ENCODE measurements at regions not wholly inside any gene's neighbourhood (a gene's known extent, or its start where the extent isn't known, plus 50 kb on each side); places are given as distances from the start of the nearest gene placed in this dataset.

- DNase-seq (ENCODE audit: low spot score), result no peak
Observed at GRCh38 chr10:24010436-24010970, 198.4 kb upstream of the KIAA1217 start.

- no peak for DNase-seq (ENCODE audit: low spot score)
Observed at GRCh38 chr10:24012249-24012803, 196.6 kb upstream of the KIAA1217 start.

GRCh38 chr10:24027107-24027506, 181.8 kb upstream of the KIAA1217 start:
- no peak for DNase-seq (ENCODE audit: low spot score)

DNA sequence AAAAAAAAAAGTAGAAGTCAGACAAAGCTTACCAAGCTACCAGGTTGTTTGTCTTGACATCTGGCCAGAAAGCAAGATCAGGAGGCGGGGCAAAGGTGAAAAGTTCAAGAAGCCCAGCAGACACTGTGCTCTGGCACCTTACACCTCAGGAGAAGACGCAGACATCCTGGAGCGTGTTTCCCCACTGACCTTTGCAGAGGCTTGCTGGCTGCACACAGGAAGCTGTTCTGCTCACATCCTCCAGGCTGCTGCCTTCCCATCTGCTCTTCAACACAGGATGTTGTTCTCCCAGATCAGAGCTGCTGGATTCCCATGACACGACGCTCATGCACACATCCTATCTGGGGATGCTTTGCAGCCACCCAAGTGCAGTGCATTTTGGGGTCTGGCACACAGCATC, 174.4 kb upstream of the KIAA1217 start:
- no peak for DNase-seq (ENCODE audit: low spot score)

GRCh38 chr10:24035761-24036160, 173.2 kb upstream of the KIAA1217 start:
- no peak for DNase-seq (ENCODE audit: low spot score)

DNA sequence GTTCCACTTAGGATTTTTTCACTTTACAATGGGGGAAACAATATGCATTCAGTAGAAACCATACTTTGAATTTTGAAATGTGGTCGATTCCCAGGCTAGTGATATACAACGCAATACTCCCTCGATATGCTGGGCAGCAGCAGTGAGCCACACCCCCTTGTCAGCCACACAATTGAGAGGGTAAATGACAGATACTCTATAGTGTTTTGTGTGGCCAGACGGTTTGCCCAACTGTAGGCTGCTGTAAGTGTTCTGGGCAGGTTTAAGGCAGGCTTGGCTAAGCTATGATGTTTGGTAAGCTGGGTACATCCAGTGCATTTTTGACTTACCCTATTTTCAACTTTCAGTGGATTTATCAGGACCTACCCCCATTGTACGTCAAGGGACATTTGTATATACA, 169.6 kb upstream of the KIAA1217 start:
- DNase-seq (ENCODE audit: low spot score), result no peak

DNA sequence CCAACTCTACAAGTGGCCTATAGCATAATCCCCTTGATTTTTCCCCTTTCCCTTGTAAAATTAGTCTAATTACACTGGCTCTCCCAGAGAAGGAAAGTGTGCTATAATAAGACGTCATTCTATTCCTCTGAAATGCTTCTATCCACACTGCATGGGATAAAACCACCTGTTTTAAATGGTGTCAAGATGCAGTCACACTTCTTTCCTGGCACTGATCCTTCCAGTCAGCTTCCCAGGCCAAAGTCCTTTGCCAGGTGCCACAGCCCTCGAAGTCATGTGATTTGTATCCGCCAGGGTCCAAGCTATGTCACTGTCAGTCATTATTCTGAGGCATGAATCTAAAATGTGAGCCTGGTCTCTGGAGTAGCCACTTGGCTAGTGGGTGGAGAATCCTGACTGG, 169.0 kb upstream of the KIAA1217 start:
- no peak for DNase-seq (ENCODE audit: low spot score)

GRCh38 chr10:24041034-24041433, 167.9 kb upstream of the KIAA1217 start:
- no peak for DNase-seq (ENCODE audit: low spot score)

DNA sequence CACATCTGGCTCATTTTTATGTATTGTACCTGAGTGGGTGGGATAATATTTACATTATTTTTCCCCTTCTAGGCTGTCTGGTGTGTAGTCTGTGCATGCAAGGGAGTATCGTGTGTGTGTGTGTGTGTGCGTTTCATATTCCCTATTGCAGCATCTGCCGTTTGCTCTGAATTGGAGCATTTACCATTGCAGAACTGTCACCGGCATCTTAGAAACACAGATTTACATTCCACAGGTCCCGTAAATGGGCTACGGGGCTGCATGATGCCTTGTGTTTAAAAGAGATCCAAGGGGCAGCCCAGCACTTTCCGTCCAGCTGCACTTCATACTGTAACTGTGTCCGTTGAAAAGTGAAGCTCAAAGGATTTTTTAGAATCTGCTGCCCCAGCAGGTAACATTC, 167.1 kb upstream of the KIAA1217 start:
- no peak for DNase-seq (ENCODE audit: low spot score)

- no peak for DNase-seq (ENCODE audit: low spot score)
Observed at GRCh38 chr10:24042884-24043283, 166.1 kb upstream of the KIAA1217 start.

- DNase-seq (ENCODE audit: low spot score), result no peak
Observed at GRCh38 chr10:24046060-24046459, 162.9 kb upstream of the KIAA1217 start.

DNA sequence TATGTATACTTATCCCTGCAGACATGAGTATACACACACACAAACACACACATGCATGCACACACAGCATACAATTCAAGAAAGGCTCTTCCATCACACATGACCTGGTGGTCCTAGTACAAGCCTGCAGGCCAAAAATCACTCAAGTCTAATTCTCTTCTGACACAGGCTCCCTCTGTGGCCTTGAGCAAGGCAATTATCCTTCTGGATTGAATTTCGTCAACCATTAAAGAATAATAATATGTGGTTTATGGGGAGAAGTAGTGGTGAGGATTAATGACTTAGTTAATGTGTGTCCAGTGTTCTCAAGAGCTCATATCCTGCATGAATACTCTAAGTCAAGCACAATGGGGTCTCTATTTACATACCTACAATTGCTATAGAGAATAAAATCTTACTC, 161.8 kb upstream of the KIAA1217 start:
- no peak for DNase-seq (ENCODE audit: low spot score)

DNA sequence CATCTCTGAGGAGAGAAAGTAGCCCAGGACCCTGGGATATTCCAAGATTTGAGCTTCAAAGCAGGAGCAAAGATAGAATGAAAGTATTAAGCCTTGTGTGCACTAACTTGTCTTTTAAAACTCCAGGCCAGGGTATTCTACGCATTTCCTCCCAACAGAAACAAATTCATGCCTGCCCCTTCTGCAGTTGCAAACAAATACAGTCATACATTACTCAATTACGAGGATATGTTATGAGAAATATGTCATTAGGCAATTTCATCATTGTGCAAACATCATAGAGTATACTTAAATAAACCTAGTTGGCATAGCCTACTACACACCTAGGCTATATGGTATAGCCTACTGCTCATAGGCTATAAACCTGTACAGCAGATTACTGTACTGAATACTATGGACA, 154.5 kb upstream of the KIAA1217 start:
- no peak for DNase-seq (ENCODE audit: low spot score)

DNA sequence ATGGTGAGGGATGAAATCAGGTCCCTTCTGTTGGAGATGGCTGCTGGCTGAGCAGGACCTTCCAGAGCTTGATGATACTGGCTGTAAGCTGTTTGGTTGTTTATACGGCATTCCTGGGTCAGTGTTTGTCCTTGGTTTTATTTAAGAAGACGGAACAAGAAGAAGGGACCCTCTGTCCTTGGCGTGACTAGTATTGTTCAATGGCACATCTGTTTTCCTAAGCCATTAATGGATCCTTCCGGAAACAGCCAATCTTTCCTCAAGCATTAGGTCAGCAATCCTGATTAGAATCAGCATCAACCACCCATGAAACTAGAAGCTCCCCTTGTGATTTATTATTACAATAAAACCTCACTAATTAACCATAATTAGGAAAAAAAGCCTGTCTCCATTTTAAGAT, 128.7 kb upstream of the KIAA1217 start:
- no peak for DNase-seq (ENCODE audit: low spot score)

DNA sequence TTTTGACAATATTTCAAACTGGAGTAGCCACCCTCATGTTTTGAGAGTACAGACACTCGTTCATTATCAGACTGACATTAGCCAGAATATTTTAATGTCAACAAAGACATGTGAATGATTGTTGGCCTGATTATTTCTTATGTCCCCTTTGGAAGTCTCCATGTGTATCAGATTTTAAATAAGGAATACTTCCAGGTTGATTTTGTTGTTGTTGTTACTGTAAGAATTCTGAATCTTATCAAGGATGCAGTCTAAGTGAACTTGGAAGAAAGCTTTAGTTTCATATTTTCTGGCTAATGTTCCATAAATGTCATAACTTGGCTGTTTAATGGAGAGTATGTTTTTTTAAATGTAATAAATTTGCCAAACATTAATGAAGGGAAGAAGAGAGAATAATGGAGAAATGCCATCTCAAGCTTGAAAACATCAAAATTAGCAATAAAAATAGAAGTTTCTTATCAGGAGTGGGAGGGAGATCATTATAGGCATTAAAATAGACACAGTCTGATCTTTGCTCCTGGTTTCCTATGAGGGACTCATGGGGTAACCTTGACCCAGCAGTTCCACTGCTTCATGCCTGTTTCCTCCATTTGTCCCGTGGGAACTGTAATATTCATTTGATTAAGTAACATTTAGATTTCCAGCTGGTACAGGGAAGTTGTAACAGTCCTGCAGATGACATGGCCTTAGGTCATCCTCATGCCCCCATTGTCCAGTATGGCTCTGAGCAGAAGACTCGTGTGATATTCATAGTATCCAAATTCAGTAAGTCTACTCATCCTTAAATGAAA, 122.4 kb upstream of the KIAA1217 start:
- no peak for DNase-seq (ENCODE audit: low spot score)

DNA sequence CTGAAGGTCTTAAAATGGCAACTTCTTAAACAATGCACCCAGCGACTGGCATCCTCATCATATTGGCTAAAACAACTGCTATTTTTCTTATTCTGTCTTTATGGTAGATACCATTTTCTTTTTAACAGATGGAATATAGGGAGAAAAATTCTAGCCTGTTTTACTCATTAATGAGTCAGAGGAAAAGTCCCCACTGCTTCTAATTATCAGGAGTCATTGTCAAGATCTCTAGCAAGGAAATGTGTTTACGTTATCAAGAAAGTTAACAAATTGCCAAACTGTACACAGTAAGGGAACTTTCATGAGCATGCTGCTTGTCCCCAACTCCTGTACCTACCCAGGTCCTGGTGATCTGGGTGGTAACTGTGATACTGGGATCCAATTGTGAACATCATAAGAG, 117.7 kb upstream of the KIAA1217 start:
- no peak for DNase-seq (ENCODE audit: low spot score)

DNA sequence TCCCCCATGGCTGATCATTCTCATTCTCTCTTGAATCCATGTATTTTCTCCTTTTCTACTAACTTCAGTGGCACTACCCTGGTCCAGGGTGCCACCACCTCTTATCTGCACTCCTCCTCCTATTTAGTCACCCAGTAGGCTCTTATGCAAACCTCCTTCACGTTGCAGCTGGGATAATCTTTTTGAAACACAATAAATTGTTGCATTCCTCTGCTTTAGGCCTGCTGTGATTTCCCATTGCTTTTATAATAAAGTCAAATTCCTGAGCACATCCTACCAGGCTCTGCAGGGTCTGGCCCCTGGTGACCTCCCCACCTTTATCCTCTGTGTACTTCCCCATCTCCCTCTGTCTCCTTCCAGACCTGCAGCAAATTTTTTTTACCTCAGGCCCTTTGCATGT, 112.7 kb upstream of the KIAA1217 start:
- no peak for DNase-seq (ENCODE audit: low spot score)

DNA sequence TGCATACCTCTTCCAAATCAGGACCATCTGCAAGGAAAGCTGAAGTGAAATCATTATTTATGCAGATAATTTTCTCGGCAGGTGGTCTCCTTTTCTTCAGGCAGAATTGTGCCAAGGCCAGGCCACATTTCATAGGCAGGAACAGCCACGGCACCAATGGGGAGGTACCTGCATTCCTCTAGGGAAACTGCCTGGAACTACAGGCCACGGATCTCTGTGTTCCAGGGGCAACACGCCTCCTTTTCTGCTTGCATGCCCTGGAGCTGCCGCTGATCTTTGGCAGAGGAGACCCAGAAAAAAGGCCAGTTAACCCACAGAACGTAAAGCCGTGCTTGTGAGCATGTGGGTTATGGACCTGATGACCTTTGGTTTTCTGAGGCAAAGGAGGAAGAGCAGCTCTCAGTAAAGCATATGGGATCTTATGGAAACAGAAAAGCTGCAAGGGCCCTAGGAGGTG, 111.2 kb upstream of the KIAA1217 start:
- no peak for DNase-seq (ENCODE audit: low spot score)

DNA sequence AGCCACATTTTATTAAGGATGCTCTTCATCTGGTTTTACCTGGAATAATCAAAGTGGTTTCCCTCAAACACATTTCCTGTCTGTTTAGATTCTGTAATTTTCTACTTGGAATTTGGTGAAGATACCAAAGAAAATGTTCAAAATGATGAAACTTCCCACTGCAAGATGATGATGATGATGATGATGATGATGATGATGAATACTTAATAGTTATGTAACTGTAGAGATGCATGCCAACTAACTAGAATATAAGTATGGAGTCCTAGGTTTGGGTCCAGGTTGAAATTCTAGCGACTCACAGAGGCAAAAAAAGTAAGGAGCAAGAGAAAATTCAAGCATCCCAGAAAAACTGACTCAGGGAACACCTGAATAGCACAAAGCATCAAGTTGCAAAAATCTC, 104.0 kb upstream of the KIAA1217 start:
- no peak for DNase-seq (ENCODE audit: low spot score)

DNA sequence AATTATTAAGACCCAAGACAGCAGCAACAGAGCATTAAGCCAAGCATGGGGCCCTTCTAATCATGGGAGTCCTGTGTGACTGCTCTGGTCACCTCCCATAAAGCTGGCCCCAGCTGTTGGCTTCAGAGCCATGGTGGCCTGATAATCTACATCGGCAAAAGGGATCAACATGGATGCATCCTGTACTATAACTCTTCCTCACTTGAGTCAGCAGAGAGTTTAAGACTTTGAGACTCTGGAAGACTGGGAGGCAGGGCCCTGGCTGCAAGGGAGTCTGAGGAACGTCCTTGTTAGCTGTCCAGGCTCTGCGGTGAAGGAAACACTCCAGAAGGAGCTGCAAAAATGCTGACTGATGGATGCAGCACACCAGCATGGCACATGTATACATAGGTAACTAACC, 95.0 kb upstream of the KIAA1217 start:
- DNase-seq (ENCODE audit: low spot score), result no peak

DNA sequence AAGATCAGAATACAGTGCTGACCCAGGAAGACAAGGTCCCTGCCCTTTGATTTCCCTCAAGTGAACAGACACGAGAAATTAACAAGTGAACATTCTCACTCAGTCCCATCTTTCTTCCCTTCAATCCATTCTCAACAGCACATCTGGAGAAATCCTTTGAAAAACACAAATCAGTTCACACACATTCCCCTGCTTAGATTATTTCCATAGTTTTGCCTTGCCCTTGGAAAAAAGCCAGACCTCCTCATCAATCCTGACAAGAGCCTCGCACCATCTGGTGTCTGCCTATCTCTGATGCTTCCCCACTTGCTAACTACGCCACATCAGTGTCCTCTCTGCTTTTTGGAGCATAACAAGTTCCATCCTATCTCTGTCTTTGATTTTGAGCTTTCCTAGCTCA, 94.4 kb upstream of the KIAA1217 start:
- DNase-seq (ENCODE audit: low spot score), result no peak

GRCh38 chr10:24115403-24115802, 93.5 kb upstream of the KIAA1217 start:
- no peak for DNase-seq (ENCODE audit: low spot score)

DNA sequence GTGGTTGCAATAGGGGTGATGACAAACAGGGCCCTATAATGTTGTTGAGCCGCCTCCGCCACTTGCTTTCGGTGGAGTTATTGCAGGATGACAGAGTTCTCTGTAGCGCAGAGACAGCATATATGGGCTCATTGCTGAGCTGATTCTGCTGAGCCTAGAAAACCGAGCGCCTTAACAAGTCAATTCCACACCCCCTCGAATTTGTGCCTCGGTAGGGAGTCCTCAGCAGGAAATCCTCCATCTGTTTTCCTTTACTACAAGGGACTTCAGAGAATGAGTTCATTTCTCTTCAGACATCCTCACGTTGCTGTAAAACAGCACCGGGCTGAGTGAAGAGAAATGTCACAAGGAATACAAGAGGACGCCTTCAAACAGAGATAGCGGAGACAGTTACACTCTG, 90.7 kb upstream of the KIAA1217 start:
- DNase-seq (ENCODE audit: low spot score), result no peak

GRCh38 chr10:24119896-24120295, 89.0 kb upstream of the KIAA1217 start:
- no peak for DNase-seq (ENCODE audit: low spot score)
